AG04450 (cell line): ENCODE measurements at regions not wholly inside any gene's neighbourhood (a gene's known extent, or its start where the extent isn't known, plus 50 kb on each side); places are given as distances from the start of the nearest gene placed in this dataset.

Experiments
- CTCF ChIA-PET: fragments of 300-600, 350-600 bp; formaldehyde crosslinking; extraction: SDS; loops from one replicate; lab custom pipeline; 2022; ENCODE audit warnings: antibody characterized with exemption, inconsistent platforms; lab: Charles Lee
- POLR2A ChIA-PET: fragments of 350-600 bp; formaldehyde crosslinking; extraction: SDS; loops from one replicate; lab custom pipeline; 2021; ENCODE audit warnings: antibody characterized with exemption, inconsistent platforms; lab: Yijun Ruan, JAX
- DNase-seq: peaks from one replicate; pipeline ENCODE4 v3.0.0-alpha.2; 2011; ENCODE audit warnings: low read depth, low spot score
- H3K27ac ChIP-seq: one replicate; pipeline ENCODE4 v1.5.1; 2012; ENCODE audit warnings: low read depth, low read length, control low read depth
- H3K27me3 ChIP-seq: one replicate; pipeline ENCODE4 v1.6.0; 2012; ENCODE audit warnings: low read length; ENCODE audit not compliant: control insufficient read depth, insufficient read depth
- H3K4me3 ChIP-seq: 2 replicates; pipeline ENCODE4 v1.5.1; 2011; ENCODE audit warnings: mild to moderate bottlenecking, low read depth, low read length, control low read depth
- H3K9me3 ChIP-seq: 2 replicates; pipeline ENCODE4 v1.5.1; 2012; ENCODE audit warnings: low read length; ENCODE audit not compliant: control insufficient read depth, insufficient read depth
- CTCF ChIP-seq: IDR thresholded peaks from 2 replicates; pipeline ENCODE4 v1.5.1; 2011; ENCODE audit warnings: low read depth, low read length, control low read depth, inconsistent platforms

- Histone ChIP-seq H3K4me3 (no peak overlapping the region), H3K27me3 (no peaks in the 10 kb centered on the region), H3K9me3 (no peaks in the 10 kb centered on the region), H3K27ac (no peak overlapping the region)
- ChIA-PET CTCF (no interaction called here), POLR2A (no interaction called here)
- no peak for DNase-seq
- TF ChIP-seq CTCF, result peak; percentile 43
These were observed 191.1 kb downstream of the PTPRC start for GRCh38 chr1:198829944-198830343.

GRCh38 chr1:198830412-198830811 is 191.6 kb downstream of the PTPRC start:
- Histone ChIP-seq H3K27ac (no peak overlapping the region), H3K27me3 (no peaks in the 10 kb centered on the region), H3K4me3 (no peak overlapping the region), H3K9me3 (no peaks in the 10 kb centered on the region)
- TF ChIP-seq CTCF, result no peak
- CTCF ChIA-PET, result no interaction called here
- DNase-seq, result no peak
- POLR2A ChIA-PET, result no interaction called here

GRCh38 chr1:198833706-198834503 is 195.1 kb downstream of the PTPRC start:
- H3K27me3 ChIP-seq, result no peaks in the 10 kb centered on the region
- ChIA-PET POLR2A (no interaction called here), CTCF (no interaction called here)
- no peaks in the 10 kb centered on the region for H3K9me3 ChIP-seq
- H3K4me3 ChIP-seq, result no peak overlapping the region
- no peak for TF ChIP-seq CTCF
- H3K27ac ChIP-seq, result no peak overlapping the region
- no peak for DNase-seq

- ChIA-PET POLR2A (no interaction called here), CTCF (interaction anchor here (0.9 kb wide), 1 partner anchor 275 kb away, joined by 3 read pairs; no protein-coding TSS in a partner anchor)
- Histone ChIP-seq H3K4me3 (no peak overlapping the region), H3K27me3 (no peaks in the 10 kb centered on the region), H3K27ac (no peak overlapping the region), H3K9me3 (no peaks in the 10 kb centered on the region)
- DNase-seq, result no peak
- no peak for TF ChIP-seq CTCF
These were observed 198.6 kb downstream of the PTPRC start for GRCh38 chr1:198837278-198838021.

- CTCF ChIA-PET, result interaction anchor here (0.9 kb wide), 1 partner anchor 275 kb away, joined by 3 read pairs; no protein-coding TSS in a partner anchor
- TF ChIP-seq CTCF, result no peak
- Histone ChIP-seq H3K27me3 (no peaks in the 10 kb centered on the region), H3K9me3 (no peaks in the 10 kb centered on the region), H3K4me3 (no peak overlapping the region), H3K27ac (no peak overlapping the region)
- no peak for DNase-seq
- POLR2A ChIA-PET, result no interaction called here
These were observed 199.1 kb downstream of the PTPRC start for GRCh38 chr1:198838022-198838342.
